Uterus (tissue), 2 donors: ENCODE measurements at regions not wholly inside any gene's neighbourhood (a gene's known extent, or its start where the extent isn't known, plus 50 kb on each side); places are given as distances from the start of the nearest gene placed in this dataset.

Experiments used
- CTCF ChIP-seq, 4 experiments: fragments of 200-600 bp in 2 of 4; fragments of 450-650 bp in 2 of 4; sonication (generic) in 2 of 4; IDR thresholded peaks; one replicate each; pipeline ENCODE4 v1.5.1; 2016 to 2019; ENCODE audit warnings: antibody characterized with exemption in 4 of 4, mild to moderate bottlenecking in 2 of 4, moderate library complexity in 1 of 4
- POLR2A ChIP-seq, 2 donors: fragments of 450-650 bp; IDR thresholded peaks; one replicate each; pipeline ENCODE4 v1.6.1; 2016; ENCODE audit warnings: antibody characterized with exemption in 2 of 2, mild to moderate bottlenecking in 1 of 2, moderate library complexity in 1 of 2

GRCh38 chr5:77828445-77828844, 52.3 kb upstream of the TBCA start:
- no peak for TF ChIP-seq POLR2A (IDR thresholded peaks at IDR 0.05)
- no peak for TF ChIP-seq CTCF (IDR thresholded peaks at IDR 0.05)
